H9 (cell line): ENCODE measurements at regions not wholly inside any gene's neighbourhood (a gene's known extent, or its start where the extent isn't known, plus 50 kb on each side); places are given as distances from the start of the nearest gene placed in this dataset.

Source experiments
- DNase-seq: peaks from one replicate; pipeline ENCODE4 v3.0.0-alpha.2; 2017
- H2AFZ ChIP-seq: one replicate; pipeline ENCODE4 v1.6.1; 2013; ENCODE audit warnings: mild to moderate bottlenecking, low read length, control low read depth, moderate library complexity
- H2AK5ac ChIP-seq: 2 replicates; pipeline ENCODE4 v1.6.1; 2013; ENCODE audit warnings: low read length, control low read depth, mixed read lengths; ENCODE audit not compliant: insufficient read length
- H2BK120ac ChIP-seq: one replicate; pipeline ENCODE4 v1.6.1; 2013; ENCODE audit warnings: low read depth, mild to moderate bottlenecking, low read length, control low read depth, inconsistent platforms; ENCODE audit not compliant: poor library complexity, severe bottlenecking
- H2BK12ac ChIP-seq: 2 replicates; pipeline ENCODE4 v1.6.1; 2013; ENCODE audit warnings: low read length, control low read depth, mixed read lengths, low read depth; ENCODE audit not compliant: insufficient read length
- H2BK15ac ChIP-seq: 2 replicates; pipeline ENCODE4 v1.6.1; 2013; ENCODE audit warnings: low read depth, low read length, control low read depth
- H2BK20ac ChIP-seq: one replicate; pipeline ENCODE4 v1.6.1; 2013; ENCODE audit warnings: low read depth, mild to moderate bottlenecking, low read length, control low read depth, inconsistent platforms; ENCODE audit not compliant: poor library complexity, severe bottlenecking
- H2BK5ac ChIP-seq: 2 replicates; pipeline ENCODE4 v1.6.1; 2013; ENCODE audit warnings: low read length, control low read depth, mixed read lengths; ENCODE audit not compliant: insufficient read length
- H3K14ac ChIP-seq: 2 replicates; pipeline ENCODE4 v1.6.1; 2013; ENCODE audit warnings: low read length, control low read depth; ENCODE audit not compliant: insufficient read depth
- H3K18ac ChIP-seq: 2 replicates; pipeline ENCODE4 v1.6.1; 2013; ENCODE audit warnings: low read depth, mild to moderate bottlenecking, mixed read lengths, low read length, control low read depth; ENCODE audit not compliant: insufficient read length
- H3K23ac ChIP-seq: 2 replicates; pipeline ENCODE4 v1.6.1; 2013; ENCODE audit warnings: low read length, control low read depth, mixed read lengths, low read depth; ENCODE audit not compliant: insufficient read length
- H3K23me2 ChIP-seq: 2 replicates; pipeline ENCODE4 v1.6.1; 2013; ENCODE audit warnings: low read depth, mild to moderate bottlenecking, mixed read lengths, low read length, control low read depth; ENCODE audit not compliant: insufficient read length, poor library complexity, severe bottlenecking
- H3K27ac ChIP-seq: 2 replicates; pipeline ENCODE4 v1.5.1; 2013; ENCODE audit warnings: low read length, control low read depth, mixed read lengths, low read depth; ENCODE audit not compliant: insufficient read length
- H3K27me3 ChIP-seq: 2 replicates; pipeline ENCODE4 v1.6.1; 2013; ENCODE audit warnings: low read length, control low read depth, inconsistent platforms; ENCODE audit not compliant: insufficient read depth
- H3K4ac ChIP-seq: 2 replicates; pipeline ENCODE4 v1.6.1; 2013; ENCODE audit warnings: low read depth, mild to moderate bottlenecking, control low read depth, inconsistent platforms, low read length, moderate library complexity
- H3K4me1 ChIP-seq: 2 replicates; pipeline ENCODE4 v1.6.1; 2013; ENCODE audit warnings: low read length, control low read depth, inconsistent platforms; ENCODE audit not compliant: insufficient read depth
- H3K4me2 ChIP-seq: 2 replicates; pipeline ENCODE4 v1.6.1; 2013; ENCODE audit warnings: low read length, control low read depth, mixed read lengths; ENCODE audit not compliant: insufficient read length, insufficient read depth
- H3K56ac ChIP-seq: 2 replicates; pipeline ENCODE4 v1.6.1; 2013; ENCODE audit warnings: low read depth, mild to moderate bottlenecking, mixed read lengths, low read length, control low read depth; ENCODE audit not compliant: insufficient read length
- H3K79me1 ChIP-seq: 2 replicates; pipeline ENCODE4 v1.6.1; 2013; ENCODE audit warnings: low read depth, mild to moderate bottlenecking, moderate library complexity, low read length, control low read depth, inconsistent platforms; ENCODE audit not compliant: insufficient read depth, poor library complexity, severe bottlenecking
- H3K79me2 ChIP-seq: 2 replicates; pipeline ENCODE4 v1.6.1; 2013; ENCODE audit warnings: low read length, control low read depth, inconsistent platforms; ENCODE audit not compliant: insufficient read depth
- H3K9ac ChIP-seq: 2 replicates; pipeline ENCODE4 v1.6.1; 2013; ENCODE audit warnings: low read length, control low read depth, mixed read lengths; ENCODE audit not compliant: insufficient read length; ENCODE audit errors: extremely low read depth
- H3K9me3 ChIP-seq: one replicate; pipeline ENCODE4 v1.6.1; 2013; ENCODE audit warnings: low read depth, low read length, inconsistent platforms; ENCODE audit not compliant: control insufficient read depth
- H3T11ph ChIP-seq: one replicate; pipeline ENCODE4 v1.6.1; 2013; ENCODE audit warnings: mild to moderate bottlenecking, low read length, control low read depth, inconsistent platforms
- H4K20me1 ChIP-seq: one replicate; pipeline ENCODE4 v1.6.1; 2013; ENCODE audit not compliant: control insufficient read depth, insufficient read length, insufficient read depth
- H4K5ac ChIP-seq: 2 replicates; pipeline ENCODE4 v1.6.1; 2013; ENCODE audit warnings: low read depth, mild to moderate bottlenecking, mixed read lengths, low read length, control low read depth; ENCODE audit not compliant: insufficient read length
- H4K8ac ChIP-seq: replicated peaks from 2 replicates; pipeline ENCODE4 v1.6.1; 2013; ENCODE audit warnings: low read length, control low read depth, mixed read lengths, low read depth; ENCODE audit not compliant: insufficient read length
- H4K91ac ChIP-seq: 2 replicates; pipeline ENCODE4 v1.6.1; 2013; ENCODE audit warnings: low read depth, mild to moderate bottlenecking, moderate library complexity, mixed read lengths, low read length, control low read depth; ENCODE audit not compliant: insufficient read length
- H3K27ac Mint-ChIP-seq, 3 experiments: 2 replicates in 2 of 3; 3 replicates in 1 of 3; pipeline ENCODE4 v1.8.0; 2020 to 2021; ENCODE audit warnings: mixed read lengths in 3 of 3, mild to moderate bottlenecking in 1 of 3, moderate library complexity in 1 of 3
- H3K27me3 Mint-ChIP-seq: 2 replicates; pipeline ENCODE4 v1.8.0; 2021; ENCODE audit warnings: low read depth, mild to moderate bottlenecking, moderate library complexity, mixed read lengths
- H3K36me3 Mint-ChIP-seq, 3 experiments: 2 replicates in 2 of 3; 3 replicates in 1 of 3; pipeline ENCODE4 v1.8.0; 2020 to 2021; ENCODE audit warnings: low read depth in 3 of 3, mixed read lengths in 3 of 3; ENCODE audit not compliant: insufficient read depth in 1 of 3
- H3K4me1 Mint-ChIP-seq, 2 experiments: 2 replicates each; pipeline ENCODE4 v1.8.0; 2020; ENCODE audit warnings: mixed read lengths in 2 of 2
- H3K4me3 Mint-ChIP-seq, 2 experiments: 2 replicates in 1 of 2; 3 replicates in 1 of 2; pipeline ENCODE4 v1.8.0; 2020 to 2021; ENCODE audit warnings: mild to moderate bottlenecking in 2 of 2, mixed read lengths in 2 of 2, moderate library complexity in 1 of 2
- H3K9me3 Mint-ChIP-seq, 2 experiments: 2 replicates in 1 of 2; 3 replicates in 1 of 2; pipeline ENCODE4 v1.8.0; 2020; ENCODE audit warnings: mild to moderate bottlenecking in 2 of 2, mixed read lengths in 2 of 2, moderate library complexity in 1 of 2
- WGBS: extraction: QIAGEN DNeasy Blood & Tissue Kit; methylation state at CpG from one replicate; pipeline ENCODE4 v1.1.7; 2013; ENCODE audit warnings: missing lambda C conversion rate, low lambda C conversion rate, mixed read lengths; ENCODE audit not compliant: insufficient read length; ENCODE audit errors: extremely low coverage; 5-methylcytosine and 5-hydroxymethylcytosine counted together
- TF ChIP-seq, protein P1 (sequence below): fragments of 200-600 bp; sonication (generic); conservative IDR thresholded peaks from 3 replicates; pipeline ENCODE4 v1.8.0; 2021; ENCODE audit warnings: antibody characterized with exemption, mild to moderate bottlenecking

DNA sequence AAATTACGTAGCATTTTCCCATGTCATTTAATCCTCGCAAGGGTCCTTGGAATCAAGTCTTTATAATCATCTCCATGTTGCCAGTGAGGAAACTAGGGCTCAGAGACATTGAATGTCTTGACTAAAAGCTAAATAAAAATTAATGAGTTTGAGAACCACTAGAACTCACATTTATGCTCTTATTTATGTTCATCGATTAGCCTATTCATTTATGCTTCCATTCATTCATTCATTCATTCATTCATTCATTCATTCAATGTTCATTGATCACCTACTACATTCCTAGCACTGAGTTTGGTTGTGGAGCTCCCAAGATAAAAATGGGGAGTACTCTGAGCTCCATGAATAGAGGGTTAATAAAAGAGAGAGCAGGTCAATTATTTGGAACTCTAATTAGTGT is 59.7 kb downstream of the KCNA1 start:
- H2AK5ac ChIP-seq = no peak overlapping the region
- H3K4me1 ChIP-seq = no peaks in the 10 kb centered on the region
- Mint-ChIP-seq H3K27ac (no peak overlapping the region), H3K9me3 (no peaks in the 10 kb centered on the region), H3K4me3 (no peak overlapping the region), H3K27me3 (peaks cover 58% of the 10 kb centered on the region), H3K36me3 (no peaks in the 10 kb centered on the region), H3K4me1 (no peaks in the 10 kb centered on the region)
- no peaks in the 10 kb centered on the region for H3K79me1 ChIP-seq
- no peaks in the 10 kb centered on the region for H3K9me3 ChIP-seq
- no peak overlapping the region for H3K27ac ChIP-seq
- H2BK15ac ChIP-seq = no peak overlapping the region
- H3K4me2 ChIP-seq = no peak overlapping the region
- H3K23me2 ChIP-seq = no peaks in the 10 kb centered on the region
- H3K79me2 ChIP-seq = no peaks in the 10 kb centered on the region
- H4K20me1 ChIP-seq = no peaks in the 10 kb centered on the region
- H2BK5ac ChIP-seq = no peak overlapping the region
- TF ChIP-seq, protein P1, sequence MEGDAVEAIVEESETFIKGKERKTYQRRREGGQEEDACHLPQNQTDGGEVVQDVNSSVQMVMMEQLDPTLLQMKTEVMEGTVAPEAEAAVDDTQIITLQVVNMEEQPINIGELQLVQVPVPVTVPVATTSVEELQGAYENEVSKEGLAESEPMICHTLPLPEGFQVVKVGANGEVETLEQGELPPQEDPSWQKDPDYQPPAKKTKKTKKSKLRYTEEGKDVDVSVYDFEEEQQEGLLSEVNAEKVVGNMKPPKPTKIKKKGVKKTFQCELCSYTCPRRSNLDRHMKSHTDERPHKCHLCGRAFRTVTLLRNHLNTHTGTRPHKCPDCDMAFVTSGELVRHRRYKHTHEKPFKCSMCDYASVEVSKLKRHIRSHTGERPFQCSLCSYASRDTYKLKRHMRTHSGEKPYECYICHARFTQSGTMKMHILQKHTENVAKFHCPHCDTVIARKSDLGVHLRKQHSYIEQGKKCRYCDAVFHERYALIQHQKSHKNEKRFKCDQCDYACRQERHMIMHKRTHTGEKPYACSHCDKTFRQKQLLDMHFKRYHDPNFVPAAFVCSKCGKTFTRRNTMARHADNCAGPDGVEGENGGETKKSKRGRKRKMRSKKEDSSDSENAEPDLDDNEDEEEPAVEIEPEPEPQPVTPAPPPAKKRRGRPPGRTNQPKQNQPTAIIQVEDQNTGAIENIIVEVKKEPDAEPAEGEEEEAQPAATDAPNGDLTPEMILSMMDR = no peak
- H3K4ac ChIP-seq = no peak overlapping the region
- H4K5ac ChIP-seq = no peak overlapping the region
- H2BK20ac ChIP-seq = no peak overlapping the region
- no peak overlapping the region for H3K56ac ChIP-seq
- no peak overlapping the region for H3T11ph ChIP-seq
- H2AFZ ChIP-seq = no peak overlapping the region
- H4K91ac ChIP-seq = no peak overlapping the region
- no peak overlapping the region for H3K9ac ChIP-seq
- no CpG with 5 or more reads among the region's 3 CpGs for WGBS
- H3K14ac ChIP-seq = no peak overlapping the region
- H3K27me3 ChIP-seq = no peaks in the 10 kb centered on the region
- H3K18ac ChIP-seq = no peak overlapping the region
- H3K23ac ChIP-seq = no peak overlapping the region
- no peak overlapping the region for H2BK12ac ChIP-seq
- no peak for DNase-seq
- H4K8ac ChIP-seq = no peak overlapping the region
- H2BK120ac ChIP-seq = no peak overlapping the region
